Stomach (tissue), 4 donors: ENCODE measurements at regions not wholly inside any gene's neighbourhood (a gene's known extent, or its start where the extent isn't known, plus 50 kb on each side); places are given as distances from the start of the nearest gene placed in this dataset.

Experiments used
- POLR2A ChIP-seq, 4 donors: fragments of 450-650 bp; IDR thresholded peaks; one replicate each; pipeline ENCODE4 v1.6.1; 2016; ENCODE audit warnings: antibody characterized with exemption in 4 of 4, control low read depth in 2 of 4, mild to moderate bottlenecking in 1 of 4, moderate library complexity in 1 of 4
- TF ChIP-seq, protein P1 (sequence below), 7 experiments: fragments of 450-650 bp in 4 of 7; fragments of 200-600 bp in 3 of 7; sonication (generic) in 3 of 7; IDR thresholded peaks; one replicate each; pipeline ENCODE4 v1.5.1; 2016 to 2019; ENCODE audit warnings: antibody characterized with exemption in 7 of 7, control low read depth in 2 of 7, mild to moderate bottlenecking in 1 of 7

DNA sequence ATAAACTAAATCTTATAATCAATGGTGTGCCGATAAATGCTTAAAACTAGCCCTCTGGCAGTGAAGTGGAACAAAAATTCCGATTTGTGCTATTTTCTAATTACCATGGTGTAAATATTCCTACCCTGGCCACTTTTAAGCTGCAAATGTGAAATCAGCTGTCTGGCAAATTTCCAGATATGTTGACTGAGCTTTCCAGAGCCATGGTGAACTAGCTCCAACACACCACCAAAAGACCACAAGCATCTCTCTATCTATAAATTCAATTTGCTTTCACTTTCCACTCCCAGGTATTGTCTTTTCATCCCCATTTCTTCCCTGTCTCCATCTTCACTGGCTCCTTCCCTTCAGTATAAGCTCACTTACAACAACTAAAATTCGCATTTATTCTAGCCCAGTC lies 152.3 kb upstream of the RGS18 start:
- TF ChIP-seq, protein P1, sequence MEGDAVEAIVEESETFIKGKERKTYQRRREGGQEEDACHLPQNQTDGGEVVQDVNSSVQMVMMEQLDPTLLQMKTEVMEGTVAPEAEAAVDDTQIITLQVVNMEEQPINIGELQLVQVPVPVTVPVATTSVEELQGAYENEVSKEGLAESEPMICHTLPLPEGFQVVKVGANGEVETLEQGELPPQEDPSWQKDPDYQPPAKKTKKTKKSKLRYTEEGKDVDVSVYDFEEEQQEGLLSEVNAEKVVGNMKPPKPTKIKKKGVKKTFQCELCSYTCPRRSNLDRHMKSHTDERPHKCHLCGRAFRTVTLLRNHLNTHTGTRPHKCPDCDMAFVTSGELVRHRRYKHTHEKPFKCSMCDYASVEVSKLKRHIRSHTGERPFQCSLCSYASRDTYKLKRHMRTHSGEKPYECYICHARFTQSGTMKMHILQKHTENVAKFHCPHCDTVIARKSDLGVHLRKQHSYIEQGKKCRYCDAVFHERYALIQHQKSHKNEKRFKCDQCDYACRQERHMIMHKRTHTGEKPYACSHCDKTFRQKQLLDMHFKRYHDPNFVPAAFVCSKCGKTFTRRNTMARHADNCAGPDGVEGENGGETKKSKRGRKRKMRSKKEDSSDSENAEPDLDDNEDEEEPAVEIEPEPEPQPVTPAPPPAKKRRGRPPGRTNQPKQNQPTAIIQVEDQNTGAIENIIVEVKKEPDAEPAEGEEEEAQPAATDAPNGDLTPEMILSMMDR (IDR thresholded peaks at IDR 0.05), result no peak
- no peak for TF ChIP-seq POLR2A (IDR thresholded peaks at IDR 0.05)
